ENCODE measurements at regions not wholly inside any gene's neighbourhood (a gene's known extent, or its start where the extent isn't known, plus 50 kb on each side); places are given as distances from the start of the nearest gene placed in this dataset.

GRCh38 chr11:45737056-45737455 is 67.9 kb upstream of the SLC35C1 start:
- intact Hi-C loops (cut with micrococcal nuclease): no loop called here
- Histone ChIP-seq H3K9me3 (replicated peaks in 1 of 2; ENCODE audit: control insufficient read depth in 1 of 2, insufficient read depth in 1 of 2, low read length in 2 of 2) (no peaks in the 10 kb centered on the region), H3K9ac (ENCODE audit: insufficient read depth, low read length, poor library complexity, severe bottlenecking) (no peak overlapping the region), H3K4me1 (ENCODE audit: control insufficient read depth in 1 of 2, insufficient read depth in 2 of 2, low read length in 2 of 2) (no peaks in the 10 kb centered on the region), H3K4me2 (replicated peaks; ENCODE audit: extremely low read depth, low read length, poor library complexity, severe bottlenecking) (no peak overlapping the region), H3K79me2 (ENCODE audit: insufficient read depth, low read length) (no peaks in the 10 kb centered on the region), H3K4me3 (replicated peaks in 1 of 3; ENCODE audit: low read depth in 2 of 3, low read length in 3 of 3) (no peak overlapping the region), H3K27ac (ENCODE audit: low read depth in 1 of 2, low read length in 2 of 2) (no peak overlapping the region), H4K20me1 (ENCODE audit: insufficient read depth, low read length) (no peaks in the 10 kb centered on the region), H3K27me3 (ENCODE audit: control insufficient read depth in 2 of 2, insufficient read depth in 2 of 2, low read length in 2 of 2) (peaks cover 0 to 2% of the 10 kb centered on the region in 2 donors), H3K36me3 (replicated peaks in 1 of 2; ENCODE audit: control insufficient read depth in 1 of 2, insufficient read depth in 2 of 2, low read length in 2 of 2) (no peaks in the 10 kb centered on the region), H2AFZ (ENCODE audit: insufficient read depth, low read depth, low read length, poor library complexity, severe bottlenecking) (no peak overlapping the region)
- no peak overlapping the region for H3K27ac Mint-ChIP-seq
- H3K9me3 Mint-ChIP-seq: peaks cover 0 to 3% (median 0%) of the 10 kb centered on the region in 7 donors
- H3K36me3 Mint-ChIP-seq: no peaks in the 10 kb centered on the region
- TF ChIP-seq CTCF (IDR thresholded peaks at IDR 0.05): no peak
- no peaks in the 10 kb centered on the region for H3K4me1 Mint-ChIP-seq
- H3K27me3 Mint-ChIP-seq (ENCODE audit: low read depth in 3 of 3): peaks cover 8 to 12% (median 9%) of the 10 kb centered on the region in 3 donors
- WGBS (ENCODE audit: insufficient coverage): 100% methylated on average over 1 of the region's 4 CpGs
- no peak overlapping the region for H3K4me3 Mint-ChIP-seq
- no peak for DNase-seq

GRCh38 chr11:45736424-45736823 is 68.5 kb upstream of the SLC35C1 start:
- Histone ChIP-seq H4K20me1 (ENCODE audit: insufficient read depth, low read length) (no peaks in the 10 kb centered on the region), H2AFZ (ENCODE audit: insufficient read depth, low read depth, low read length, poor library complexity, severe bottlenecking) (no peak overlapping the region), H3K4me2 (replicated peaks; ENCODE audit: extremely low read depth, low read length, poor library complexity, severe bottlenecking) (no peak overlapping the region), H3K9me3 (replicated peaks in 1 of 2; ENCODE audit: control insufficient read depth in 1 of 2, insufficient read depth in 1 of 2, low read length in 2 of 2) (no peaks in the 10 kb centered on the region), H3K4me3 (replicated peaks in 1 of 3; ENCODE audit: low read depth in 2 of 3, low read length in 3 of 3) (no peak overlapping the region), H3K4me1 (ENCODE audit: control insufficient read depth in 1 of 2, insufficient read depth in 2 of 2, low read length in 2 of 2) (no peaks in the 10 kb centered on the region), H3K27ac (ENCODE audit: low read depth in 1 of 2, low read length in 2 of 2) (no peak overlapping the region), H3K9ac (ENCODE audit: insufficient read depth, low read length, poor library complexity, severe bottlenecking) (no peak overlapping the region), H3K79me2 (ENCODE audit: insufficient read depth, low read length) (no peaks in the 10 kb centered on the region), H3K36me3 (replicated peaks in 1 of 2; ENCODE audit: control insufficient read depth in 1 of 2, insufficient read depth in 2 of 2, low read length in 2 of 2) (no peaks in the 10 kb centered on the region), H3K27me3 (ENCODE audit: control insufficient read depth in 2 of 2, insufficient read depth in 2 of 2, low read length in 2 of 2) (peaks cover 0 to 2% of the 10 kb centered on the region in 2 donors)
- DNase-seq: no peak
- no peak overlapping the region for H3K4me3 Mint-ChIP-seq
- intact Hi-C loops (cut with micrococcal nuclease): no loop called here
- TF ChIP-seq CTCF (IDR thresholded peaks at IDR 0.05): no peak
- peaks cover 8 to 12% (median 9%) of the 10 kb centered on the region in 3 donors for H3K27me3 Mint-ChIP-seq (ENCODE audit: low read depth in 3 of 3)
- no peaks in the 10 kb centered on the region for H3K4me1 Mint-ChIP-seq
- H3K36me3 Mint-ChIP-seq: no peaks in the 10 kb centered on the region
- WGBS (ENCODE audit: insufficient coverage): 71% methylated on average over 1 of the region's 2 CpGs
- H3K9me3 Mint-ChIP-seq: peaks cover 0 to 3% (median 0%) of the 10 kb centered on the region in 7 donors
- no peak overlapping the region for H3K27ac Mint-ChIP-seq
